SK-N-SH (cell line): ENCODE measurements at regions not wholly inside any gene's neighbourhood (a gene's known extent, or its start where the extent isn't known, plus 50 kb on each side); places are given as distances from the start of the nearest gene placed in this dataset.

ENCODE experiments used
- CTCF ChIA-PET: fragments of 300-600, 350-600 bp; formaldehyde crosslinking; extraction: SDS; loops from one replicate; lab custom pipeline; 2021; lab: Yijun Ruan, JAX
- POLR2A ChIA-PET: fragments of 350-600 bp; sonication (Branson Sonifier 250); formaldehyde crosslinking; extraction: SDS; loops from one replicate; lab custom pipeline; 2020; ENCODE audit warnings: antibody characterized with exemption, inconsistent platforms; lab: Yijun Ruan, JAX
- DNase-seq: peaks from one replicate; pipeline ENCODE4 v3.0.0; 2012
- H2AFZ ChIP-seq: fragments of 200-600 bp; sonication (generic); 2 replicates; pipeline ENCODE4 v1.8.1; 2016; ENCODE audit warnings: antibody characterized with exemption, mild to moderate bottlenecking, low read depth
- H3F3A ChIP-seq: fragments of 200-600 bp; sonication (generic); replicated peaks from 2 replicates; pipeline ENCODE3; 2016; ENCODE audit warnings: antibody characterized with exemption, mild to moderate bottlenecking; ENCODE audit not compliant: insufficient read depth
- H3K27ac ChIP-seq, 2 experiments: fragments of 200-500 bp in 1 of 2; fragments of 200-600 bp in 1 of 2; sonication (Bioruptor generic) in 1 of 2; sonication (generic), shearing (Covaris generic) in 1 of 2; 2 replicates each; pipeline versions ENCODE4 v1.5.1 to v1.6.1; 2014 to 2016; ENCODE audit warnings: low read depth in 2 of 2, inconsistent platforms in 1 of 2, low read length in 1 of 2, mild to moderate bottlenecking in 1 of 2, mixed read lengths in 1 of 2
- H3K27me3 ChIP-seq: fragments of 200-600 bp; sonication (generic), shearing (Covaris generic); 2 replicates; pipeline ENCODE4 v1.6.1; 2016; ENCODE audit warnings: mixed run types; ENCODE audit not compliant: insufficient read depth
- H3K36me3 ChIP-seq, 2 experiments: fragments of 200-500 bp in 1 of 2; fragments of 200-600 bp in 1 of 2; sonication (Bioruptor generic) in 1 of 2; sonication (generic) in 1 of 2; replicated peaks in 1 of 2; 2 replicates each; pipeline versions ENCODE3 to v1.5.1; 2014 to 2016; ENCODE audit warnings: low read length in 1 of 2, mild to moderate bottlenecking in 1 of 2; ENCODE audit not compliant: insufficient read depth in 2 of 2, control insufficient read depth in 1 of 2
- H3K4me1 ChIP-seq, 2 experiments: fragments of 200-500 bp in 1 of 2; fragments of 200-600 bp in 1 of 2; sonication (Bioruptor generic) in 1 of 2; sonication (generic), shearing (Covaris generic) in 1 of 2; 2 replicates each; pipeline versions ENCODE4 v1.5.1 to v1.6.1; 2014 to 2016; ENCODE audit warnings: low read depth in 1 of 2, low read length in 1 of 2, mixed run types in 1 of 2; ENCODE audit not compliant: insufficient read depth in 2 of 2, control insufficient read depth in 1 of 2
- H3K4me2 ChIP-seq: fragments of 200-600 bp; sonication (generic), shearing (Covaris generic); 2 replicates; pipeline ENCODE4 v1.6.1; 2017; ENCODE audit warnings: mixed run types
- H3K4me3 ChIP-seq, 2 experiments: fragments of 200-500 bp in 1 of 2; fragments of 200-600 bp in 1 of 2; sonication (Bioruptor generic) in 1 of 2; sonication (generic), shearing (Covaris generic) in 1 of 2; 2 replicates each; pipeline versions ENCODE4 v1.5.1 to v1.8.1; 2014 to 2016; ENCODE audit warnings: low read depth in 2 of 2, inconsistent platforms in 1 of 2, low read length in 1 of 2, mild to moderate bottlenecking in 1 of 2, mixed read lengths in 1 of 2, moderate library complexity in 1 of 2
- H3K79me2 ChIP-seq: fragments of 200-600 bp; sonication (generic); 2 replicates; pipeline ENCODE4 v1.8.1; 2017; ENCODE audit warnings: mild to moderate bottlenecking; ENCODE audit not compliant: insufficient read depth
- H3K9ac ChIP-seq: fragments of 200-600 bp; sonication (generic); 2 replicates; pipeline ENCODE4 v1.6.1; 2017; ENCODE audit warnings: mixed run types
- H3K9me2 ChIP-seq: fragments of 200-600 bp; sonication (generic); 2 replicates; pipeline ENCODE4 v1.6.1; 2017; ENCODE audit warnings: mixed run types
- H3K9me3 ChIP-seq: fragments of 200-600 bp; sonication (generic); 2 replicates; pipeline ENCODE4 v1.6.1; 2017; ENCODE audit warnings: mixed run types, mild to moderate bottlenecking, moderate library complexity
- H4K20me1 ChIP-seq: fragments of 200-600 bp; sonication (generic); 2 replicates; pipeline ENCODE4 v1.6.1; 2017; ENCODE audit warnings: mild to moderate bottlenecking, mixed run types; ENCODE audit not compliant: insufficient read depth
- FOSL2 ChIP-seq: IDR thresholded peaks from 2 replicates; pipeline ENCODE4 v1.4.0; 2012; ENCODE audit warnings: low read depth, mild to moderate bottlenecking, moderate library complexity, borderline replicate concordance
- FOXM1 ChIP-seq: IDR thresholded peaks from 2 replicates; pipeline ENCODE4 v1.4.0; 2012; ENCODE audit warnings: low read depth, mild to moderate bottlenecking
- GATA2 ChIP-seq: sonication (generic); formaldehyde crosslinking; IDR thresholded peaks from 2 replicates; pipeline ENCODE4 v1.5.0; 2020; ENCODE audit warnings: mild to moderate bottlenecking, missing genetic modification reagents
- NFIC ChIP-seq: IDR thresholded peaks from 2 replicates; pipeline ENCODE4 v1.4.0; 2012; ENCODE audit warnings: borderline replicate concordance
- RAD21 ChIP-seq: IDR thresholded peaks from 2 replicates; pipeline ENCODE4 v1.6.1; 2012; ENCODE audit warnings: mild to moderate bottlenecking, low read length
- RCOR1 ChIP-seq: fragments of 150-350 bp; IDR thresholded peaks from 2 replicates; pipeline ENCODE4 v1.6.1; 2017; ENCODE audit warnings: antibody characterized with exemption, low read length
- TCF12 ChIP-seq: IDR thresholded peaks from 2 replicates; pipeline ENCODE4 v1.4.0; 2012
- TEAD4 ChIP-seq: IDR thresholded peaks from 2 replicates; pipeline ENCODE4 v1.4.0; 2012; ENCODE audit warnings: mild to moderate bottlenecking, borderline replicate concordance; ENCODE audit not compliant: insufficient read depth
- WGBS: methylation state at CpG from one replicate; pipeline ENCODE4 v1.1.6; 2017; ENCODE audit warnings: low lambda C conversion rate; 5-methylcytosine and 5-hydroxymethylcytosine counted together
- TF ChIP-seq, protein P1 (sequence below): fragments of 150-350 bp; IDR thresholded peaks from 2 replicates; pipeline ENCODE4 v1.6.1; 2017; ENCODE audit warnings: antibody characterized with exemption, low read length, low read depth, borderline replicate concordance
- TF ChIP-seq, protein P2 (sequence below): IDR thresholded peaks from 2 replicates; pipeline ENCODE4 v1.4.0; 2012; ENCODE audit warnings: low read depth
- TF ChIP-seq, protein P3 (sequence below): fragments of 150-350 bp; IDR thresholded peaks from 2 replicates; pipeline ENCODE4 v1.6.1; 2016; ENCODE audit warnings: mild to moderate bottlenecking, low read depth, low read length
- TF ChIP-seq, protein P4 (sequence below): IDR thresholded peaks from 2 replicates; pipeline ENCODE4; 2012

DNA sequence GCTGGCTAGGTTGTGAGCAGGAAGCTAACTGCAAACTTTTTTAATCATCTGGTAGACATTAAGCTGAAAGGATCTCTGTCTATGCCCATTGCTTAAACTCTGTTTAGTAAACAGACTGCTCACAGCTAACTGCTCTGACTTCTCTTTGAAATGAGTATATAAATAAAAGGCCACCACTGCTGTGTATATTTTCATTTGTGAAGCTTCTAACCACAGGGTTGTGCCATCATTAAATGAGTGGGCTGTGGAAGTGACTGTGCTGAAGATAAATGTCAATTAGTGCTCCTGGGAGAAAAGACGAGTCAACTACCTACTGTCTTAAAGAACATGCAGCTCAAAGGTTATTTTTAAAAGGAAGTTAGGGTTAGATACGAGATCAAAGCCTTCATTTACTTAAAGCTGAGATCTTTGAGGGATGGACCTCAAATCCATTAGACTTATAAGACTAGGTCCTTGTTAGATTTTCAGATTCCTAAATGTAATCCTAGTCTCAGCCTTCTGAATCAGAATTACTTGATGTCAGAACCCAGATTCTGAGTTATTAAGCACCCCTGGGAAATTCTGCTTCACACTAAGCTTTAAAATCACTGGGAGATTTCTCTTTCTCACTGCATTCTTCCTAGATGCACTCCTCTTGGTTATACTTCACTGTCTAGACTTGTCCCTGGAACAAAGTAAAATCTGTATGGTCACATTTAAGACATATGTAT, 213.1 kb upstream of the FLRT2 start (continued):
- TF ChIP-seq, protein P1, sequence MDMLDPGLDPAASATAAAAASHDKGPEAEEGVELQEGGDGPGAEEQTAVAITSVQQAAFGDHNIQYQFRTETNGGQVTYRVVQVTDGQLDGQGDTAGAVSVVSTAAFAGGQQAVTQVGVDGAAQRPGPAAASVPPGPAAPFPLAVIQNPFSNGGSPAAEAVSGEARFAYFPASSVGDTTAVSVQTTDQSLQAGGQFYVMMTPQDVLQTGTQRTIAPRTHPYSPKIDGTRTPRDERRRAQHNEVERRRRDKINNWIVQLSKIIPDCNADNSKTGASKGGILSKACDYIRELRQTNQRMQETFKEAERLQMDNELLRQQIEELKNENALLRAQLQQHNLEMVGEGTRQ = no peak
- no peak for TF ChIP-seq RCOR1
- TF ChIP-seq, protein P2, sequence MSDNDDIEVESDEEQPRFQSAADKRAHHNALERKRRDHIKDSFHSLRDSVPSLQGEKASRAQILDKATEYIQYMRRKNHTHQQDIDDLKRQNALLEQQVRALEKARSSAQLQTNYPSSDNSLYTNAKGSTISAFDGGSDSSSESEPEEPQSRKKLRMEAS = no peak
- TF ChIP-seq RAD21 = no peak
- TF ChIP-seq, protein P3, sequence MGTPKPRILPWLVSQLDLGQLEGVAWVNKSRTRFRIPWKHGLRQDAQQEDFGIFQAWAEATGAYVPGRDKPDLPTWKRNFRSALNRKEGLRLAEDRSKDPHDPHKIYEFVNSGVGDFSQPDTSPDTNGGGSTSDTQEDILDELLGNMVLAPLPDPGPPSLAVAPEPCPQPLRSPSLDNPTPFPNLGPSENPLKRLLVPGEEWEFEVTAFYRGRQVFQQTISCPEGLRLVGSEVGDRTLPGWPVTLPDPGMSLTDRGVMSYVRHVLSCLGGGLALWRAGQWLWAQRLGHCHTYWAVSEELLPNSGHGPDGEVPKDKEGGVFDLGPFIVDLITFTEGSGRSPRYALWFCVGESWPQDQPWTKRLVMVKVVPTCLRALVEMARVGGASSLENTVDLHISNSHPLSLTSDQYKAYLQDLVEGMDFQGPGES = no peak
- TF ChIP-seq GATA2 = no peak

DNA sequence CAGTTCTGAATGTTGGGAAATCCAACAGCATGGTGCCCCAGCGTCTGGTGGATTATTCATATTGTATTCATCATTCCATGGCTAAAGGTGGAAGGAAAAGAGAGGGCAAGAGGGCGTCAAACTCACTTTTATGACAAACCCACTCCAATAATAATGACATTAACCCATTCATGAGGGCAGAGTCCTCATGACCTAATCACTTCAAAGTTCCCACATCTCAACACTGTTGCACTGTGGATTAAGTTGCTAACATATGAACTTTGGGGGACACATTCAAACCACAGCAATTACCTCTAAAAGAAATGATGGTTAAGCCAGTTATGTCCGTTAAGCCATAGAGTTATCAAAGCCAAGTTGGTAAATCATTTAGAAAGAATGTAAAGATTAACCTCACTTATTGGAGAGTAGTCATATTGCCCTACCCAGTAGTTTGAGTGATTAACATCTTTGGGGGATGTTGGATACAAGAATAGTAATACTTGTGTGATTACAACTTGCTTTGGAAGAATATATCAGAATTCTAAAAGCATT, 212.4 kb upstream of the FLRT2 start:
- Histone ChIP-seq H3F3A (peaks cover 35% of the 10 kb centered on the region), H3K27ac (peak overlapping the region in 1 of 2 experiments; percentile 55; a peak in 2 of 4 replicates), H3K9ac (peak overlapping the region; percentile 1; the same call in 1 of the 2 replicates), H4K20me1 (no peaks in the 10 kb centered on the region), H3K27me3 (no peaks in the 10 kb centered on the region), H2AFZ (peak overlapping the region; percentile 78; the same call in 1 of the 2 replicates), H3K9me2 (no peaks in the 10 kb centered on the region), H3K4me2 (no peak overlapping the region), H3K36me3 (no peaks in the 10 kb centered on the region), H3K4me1 (peaks cover 0 to 13% of the 10 kb centered on the region in 2 experiments; a peak in 3 of 4 replicates), H3K4me3 (no peak overlapping the region), H3K9me3 (no peaks in the 10 kb centered on the region), H3K79me2 (no peaks in the 10 kb centered on the region)
- 13% methylated on average over 3 of the region's 3 CpGs for WGBS
- no peak for DNase-seq
- CTCF ChIA-PET = no interaction called here
- POLR2A ChIA-PET = no interaction called here
- TF ChIP-seq TCF12 (peak; percentile 24), FOSL2 (0 out of 2 replicates have a peak, but pooled peaks have one; percentile 1), FOXM1 (no peak), NFIC (0 out of 2 replicates have a peak, but pooled peaks have one; percentile 10), TEAD4 (no peak)
- TF ChIP-seq, protein P4, sequence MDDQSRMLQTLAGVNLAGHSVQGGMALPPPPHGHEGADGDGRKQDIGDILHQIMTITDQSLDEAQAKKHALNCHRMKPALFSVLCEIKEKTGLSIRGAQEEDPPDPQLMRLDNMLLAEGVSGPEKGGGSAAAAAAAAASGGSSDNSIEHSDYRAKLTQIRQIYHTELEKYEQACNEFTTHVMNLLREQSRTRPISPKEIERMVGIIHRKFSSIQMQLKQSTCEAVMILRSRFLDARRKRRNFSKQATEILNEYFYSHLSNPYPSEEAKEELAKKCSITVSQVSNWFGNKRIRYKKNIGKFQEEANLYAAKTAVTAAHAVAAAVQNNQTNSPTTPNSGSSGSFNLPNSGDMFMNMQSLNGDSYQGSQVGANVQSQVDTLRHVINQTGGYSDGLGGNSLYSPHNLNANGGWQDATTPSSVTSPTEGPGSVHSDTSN = peak; percentile 3; the same call in 1 of the 2 replicates
